HUES48 (cell line): ENCODE measurements at regions not wholly inside any gene's neighbourhood (a gene's known extent, or its start where the extent isn't known, plus 50 kb on each side); places are given as distances from the start of the nearest gene placed in this dataset.

Experiments
- H3K27ac ChIP-seq: one replicate; pipeline ENCODE4 v1.7.0; 2013; ENCODE audit warnings: low read depth, low read length, inconsistent platforms
- H3K27me3 ChIP-seq: 2 replicates; pipeline ENCODE4 v1.6.1; 2013; ENCODE audit warnings: mild to moderate bottlenecking, low read length; ENCODE audit not compliant: control insufficient read depth, insufficient read depth
- H3K36me3 ChIP-seq: 2 replicates; pipeline ENCODE4 v1.6.1; 2013; ENCODE audit warnings: low read length; ENCODE audit not compliant: control insufficient read depth, insufficient read depth
- H3K4me1 ChIP-seq: 2 replicates; pipeline ENCODE4 v1.6.1; 2013; ENCODE audit warnings: mild to moderate bottlenecking, low read length; ENCODE audit not compliant: control insufficient read depth, insufficient read depth
- H3K4me3 ChIP-seq: 2 replicates; pipeline ENCODE4 v1.5.1; 2013; ENCODE audit warnings: mild to moderate bottlenecking, low read depth, low read length
- H3K9ac ChIP-seq: 2 replicates; pipeline ENCODE4 v1.6.1; 2013; ENCODE audit warnings: mild to moderate bottlenecking, low read depth, low read length, moderate library complexity
- H3K9me3 ChIP-seq: 2 replicates; pipeline ENCODE4 v1.6.1; 2013; ENCODE audit warnings: low read length; ENCODE audit not compliant: control insufficient read depth, insufficient read depth

DNA sequence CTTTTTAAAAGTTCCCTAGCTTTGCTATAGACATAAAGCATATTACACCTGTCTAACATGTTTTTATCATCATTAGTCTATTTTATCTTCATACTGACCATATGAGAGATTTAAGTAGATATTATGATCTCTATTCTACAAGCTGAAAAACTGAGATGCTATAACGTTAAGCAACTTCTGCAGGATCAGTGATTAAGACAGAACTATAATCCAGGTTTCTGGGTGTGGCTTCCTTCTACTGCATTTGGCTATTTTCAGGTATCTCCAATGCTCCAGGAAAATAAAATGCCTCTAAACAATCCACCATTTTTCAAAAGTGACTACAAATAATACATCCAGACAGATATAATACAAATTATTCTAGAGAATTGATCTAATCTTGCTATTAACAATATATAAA, 53.4 kb downstream of the RGS2 start:
- no peaks in the 10 kb centered on the region for H3K36me3 ChIP-seq
- H3K4me1 ChIP-seq: no peaks in the 10 kb centered on the region
- no peaks in the 10 kb centered on the region for H3K27me3 ChIP-seq
- H3K4me3 ChIP-seq: no peak overlapping the region
- H3K9ac ChIP-seq: no peak overlapping the region
- no peaks in the 10 kb centered on the region for H3K9me3 ChIP-seq
- H3K27ac ChIP-seq: no peak overlapping the region

GRCh38 chr1:192866241-192866868, 57.5 kb downstream of the RGS2 start:
- no peak overlapping the region for H3K9ac ChIP-seq
- H3K27ac ChIP-seq: no peak overlapping the region
- H3K36me3 ChIP-seq: no peaks in the 10 kb centered on the region
- H3K4me1 ChIP-seq: no peaks in the 10 kb centered on the region
- no peaks in the 10 kb centered on the region for H3K9me3 ChIP-seq
- H3K27me3 ChIP-seq: no peaks in the 10 kb centered on the region
- no peak overlapping the region for H3K4me3 ChIP-seq

- Histone ChIP-seq H3K9me3 (no peaks in the 10 kb centered on the region), H3K27ac (no peak overlapping the region), H3K36me3 (no peaks in the 10 kb centered on the region), H3K27me3 (no peaks in the 10 kb centered on the region), H3K9ac (no peak overlapping the region), H3K4me1 (no peaks in the 10 kb centered on the region), H3K4me3 (no peak overlapping the region)
Observed at GRCh38 chr1:192867180-192867579, 58.3 kb downstream of the RGS2 start.

DNA sequence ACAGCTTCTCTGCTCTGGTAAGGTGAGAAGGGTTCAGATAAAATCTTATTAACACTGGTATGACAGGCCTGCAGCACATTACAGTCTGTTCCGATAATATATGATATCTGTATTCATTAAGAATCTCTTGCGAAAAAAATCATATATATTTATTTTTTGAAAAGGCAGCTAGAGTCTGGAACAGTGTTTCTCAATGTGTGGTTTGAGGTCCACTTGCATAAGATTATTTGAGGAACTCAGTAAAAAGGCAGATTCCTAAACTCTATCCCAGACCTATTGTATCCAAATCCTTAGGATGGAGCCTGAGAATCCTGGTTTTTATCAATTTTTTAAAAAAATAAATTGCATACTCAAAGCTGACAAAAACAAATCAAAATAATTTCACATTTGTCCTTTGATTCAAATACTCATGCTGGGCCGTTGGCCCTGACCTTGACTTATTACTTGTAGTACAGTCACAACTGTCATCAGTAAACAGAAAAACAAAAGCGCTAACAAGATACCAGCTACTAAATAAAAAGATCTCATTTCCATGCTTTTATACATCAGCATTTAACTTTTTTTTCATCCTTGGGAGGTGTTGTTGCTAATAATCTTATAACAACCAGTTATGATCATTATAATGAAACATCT, 60.6 kb downstream of the RGS2 start:
- Histone ChIP-seq H3K4me3 (no peak overlapping the region), H3K9me3 (no peaks in the 10 kb centered on the region), H3K36me3 (no peaks in the 10 kb centered on the region)

DNA sequence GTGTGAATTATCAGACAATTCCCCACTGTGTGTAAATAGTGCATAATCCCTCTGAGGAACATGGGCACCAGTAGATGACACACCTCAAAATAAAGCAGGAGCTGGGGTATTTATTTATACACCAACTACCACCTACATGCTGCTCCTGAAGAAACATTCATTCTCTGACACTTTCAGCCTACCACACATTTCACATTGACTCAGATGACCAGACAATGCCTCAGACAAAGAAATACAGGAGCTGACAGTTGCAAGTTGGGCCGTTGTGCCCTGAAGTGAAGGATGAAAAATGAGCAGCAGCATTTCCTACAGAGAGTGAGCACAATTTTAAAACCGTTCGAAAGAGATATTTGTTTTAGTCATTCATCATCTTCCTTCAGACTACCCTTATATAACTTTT, 63.2 kb downstream of the RGS2 start:
- Histone ChIP-seq H3K4me1 (0 out of 2 replicates have a peak, but pooled peaks cover 3% of the 10 kb centered on the region), H3K9ac (no peak overlapping the region), H3K27ac (no peak overlapping the region), H3K27me3 (no peaks in the 10 kb centered on the region), H3K36me3 (no peaks in the 10 kb centered on the region), H3K9me3 (no peaks in the 10 kb centered on the region), H3K4me3 (no peak overlapping the region)

More for the DNA sequence above, 60.6 kb downstream of the RGS2 start:
- Histone ChIP-seq H3K27ac (no peak overlapping the region), H3K27me3 (no peaks in the 10 kb centered on the region), H3K4me1 (0 out of 2 replicates have a peak, but pooled peaks cover 3% of the 10 kb centered on the region), H3K9ac (no peak overlapping the region)

GRCh38 chr1:192873836-192874235, 65.0 kb downstream of the RGS2 start:
- no peaks in the 10 kb centered on the region for H3K9me3 ChIP-seq
- no peaks in the 10 kb centered on the region for H3K27me3 ChIP-seq
- no peaks in the 10 kb centered on the region for H3K36me3 ChIP-seq
- no peak overlapping the region for H3K9ac ChIP-seq
- no peak overlapping the region for H3K4me3 ChIP-seq
- no peak overlapping the region for H3K27ac ChIP-seq
- H3K4me1 ChIP-seq: 0 out of 2 replicates have a peak, but pooled peaks cover 3% of the 10 kb centered on the region

DNA sequence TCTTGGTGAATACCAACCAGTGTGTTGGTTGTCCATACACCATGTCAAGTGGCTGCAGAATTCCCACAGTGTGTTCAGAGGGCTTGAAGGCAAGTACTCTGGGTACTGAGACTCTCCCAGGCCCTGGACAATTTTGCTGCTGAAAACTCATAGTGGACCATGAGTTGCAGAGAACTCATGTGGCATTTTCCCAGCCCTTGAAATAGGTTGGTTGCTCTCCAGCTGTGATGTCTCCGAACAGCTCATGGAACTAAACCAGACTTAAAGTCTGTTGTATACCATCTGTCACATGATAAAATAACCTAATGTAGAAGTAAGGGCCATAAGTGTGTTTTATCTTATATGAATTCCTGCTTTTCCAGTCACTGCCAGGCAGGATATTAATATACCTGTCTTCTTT, 67.8 kb downstream of the RGS2 start:
- Histone ChIP-seq H3K27ac (no peak overlapping the region), H3K27me3 (no peaks in the 10 kb centered on the region), H3K9me3 (no peaks in the 10 kb centered on the region)

GRCh38 chr1:192877283-192877886, 68.5 kb downstream of the RGS2 start:
- H3K9me3 ChIP-seq: no peaks in the 10 kb centered on the region
- H3K9ac ChIP-seq: no peak overlapping the region
- H3K4me1 ChIP-seq: 0 out of 2 replicates have a peak, but pooled peaks cover 3% of the 10 kb centered on the region
- no peak overlapping the region for H3K4me3 ChIP-seq
- H3K36me3 ChIP-seq: no peaks in the 10 kb centered on the region
- H3K27ac ChIP-seq: no peak overlapping the region
- no peaks in the 10 kb centered on the region for H3K27me3 ChIP-seq

More for the DNA sequence above, 67.8 kb downstream of the RGS2 start:
- Histone ChIP-seq H3K9ac (no peak overlapping the region), H3K4me1 (0 out of 2 replicates have a peak, but pooled peaks cover 3% of the 10 kb centered on the region), H3K36me3 (no peaks in the 10 kb centered on the region), H3K4me3 (no peak overlapping the region)

DNA sequence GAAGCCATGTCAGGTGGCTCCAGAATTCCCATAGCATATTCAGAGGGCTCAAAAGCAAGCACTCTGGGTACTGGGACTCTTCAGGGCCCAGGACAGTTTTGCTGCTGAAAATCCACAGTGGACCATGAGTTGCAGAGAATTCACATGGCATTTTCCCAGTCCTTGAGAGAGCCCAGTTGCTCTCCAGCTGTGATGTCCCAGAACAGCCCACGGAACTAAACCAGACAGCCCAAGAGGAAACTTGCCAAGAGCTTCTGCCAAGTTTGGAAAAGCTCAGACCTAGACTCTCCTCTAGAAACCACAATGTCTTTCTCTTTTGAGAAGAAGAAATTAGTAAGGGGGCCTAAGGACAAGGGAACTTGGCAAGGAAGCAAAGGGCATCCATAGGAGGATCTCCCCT, 69.4 kb downstream of the RGS2 start:
- H3K27ac ChIP-seq: no peak overlapping the region
- no peaks in the 10 kb centered on the region for H3K27me3 ChIP-seq
- H3K9me3 ChIP-seq: no peaks in the 10 kb centered on the region
- no peaks in the 10 kb centered on the region for H3K4me1 ChIP-seq
- H3K9ac ChIP-seq: no peak overlapping the region
- H3K36me3 ChIP-seq: no peaks in the 10 kb centered on the region
- H3K4me3 ChIP-seq: no peak overlapping the region

DNA sequence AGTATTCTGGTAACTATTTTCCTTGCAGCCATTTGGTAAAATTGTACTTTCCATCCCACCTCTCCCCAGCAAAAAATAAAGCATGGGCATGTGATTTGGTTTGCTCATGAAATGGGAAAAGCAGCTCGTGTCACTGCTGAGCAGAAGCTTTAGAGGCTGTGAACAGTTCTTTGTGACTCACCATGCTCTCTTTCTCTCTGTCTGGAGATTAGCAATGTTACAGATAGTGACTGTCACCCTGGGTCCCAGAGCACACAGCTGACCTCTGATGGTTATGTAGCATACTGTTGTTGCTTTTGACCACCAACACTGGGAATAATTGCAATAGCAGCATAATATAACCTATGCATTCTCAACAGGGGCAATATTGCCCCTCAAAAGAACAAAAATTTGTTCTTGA, 70.6 kb downstream of the RGS2 start:
- Histone ChIP-seq H3K27me3 (no peaks in the 10 kb centered on the region), H3K4me1 (no peaks in the 10 kb centered on the region), H3K27ac (no peak overlapping the region), H3K4me3 (no peak overlapping the region), H3K9me3 (no peaks in the 10 kb centered on the region), H3K36me3 (no peaks in the 10 kb centered on the region), H3K9ac (no peak overlapping the region)

GRCh38 chr1:192880231-192880630, 71.4 kb downstream of the RGS2 start:
- Histone ChIP-seq H3K9ac (no peak overlapping the region), H3K27me3 (no peaks in the 10 kb centered on the region), H3K27ac (no peak overlapping the region), H3K4me3 (no peak overlapping the region), H3K9me3 (no peaks in the 10 kb centered on the region), H3K4me1 (no peaks in the 10 kb centered on the region), H3K36me3 (no peaks in the 10 kb centered on the region)
